ENCODE measurements at regions not wholly inside any gene's neighbourhood (a gene's known extent, or its start where the extent isn't known, plus 50 kb on each side); places are given as distances from the start of the nearest gene placed in this dataset.
"Not testable (repeated sequence)": the region's sequence is repeated elsewhere in the genome, so short reads cannot be mapped to it uniquely, and the experiment has no call there.

- DNase-seq (ENCODE audit: low read depth) = no peak
Observed at GRCh38 chr4:60344908-60345307, 855.2 kb upstream of the ADGRL3 start.

GRCh38 chr4:60345392-60345791 is 854.7 kb upstream of the ADGRL3 start:
- DNase-seq (ENCODE audit: low read depth) = no peak

- no peak for DNase-seq (ENCODE audit: low read depth)
Observed at GRCh38 chr4:60359746-60360367, 840.3 kb upstream of the ADGRL3 start.

DNA sequence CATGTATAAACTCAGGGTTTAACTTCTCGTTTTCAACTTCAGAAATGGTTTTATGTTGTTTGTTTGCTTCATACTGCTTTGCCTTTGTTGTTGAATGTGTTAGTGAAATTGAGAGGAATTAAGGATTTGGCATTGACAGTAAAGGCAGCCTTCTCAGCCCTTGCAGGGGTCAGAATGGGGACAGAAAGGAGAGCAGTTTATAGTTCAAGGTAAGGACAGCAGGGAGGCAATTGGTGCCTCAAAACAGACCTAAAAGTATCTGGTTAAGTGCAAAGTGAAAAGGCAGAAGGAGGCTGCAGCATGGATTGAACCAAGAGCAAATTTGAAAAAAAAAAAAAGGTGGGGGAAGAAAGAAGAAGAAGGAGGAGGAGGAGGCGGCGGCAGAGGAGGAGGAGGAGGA is 835.0 kb upstream of the ADGRL3 start:
- no peak for DNase-seq (ENCODE audit: low read depth)

- no peak for DNase-seq (ENCODE audit: low read depth)
Observed at GRCh38 chr4:60366661-60367060, 833.5 kb upstream of the ADGRL3 start.

DNA sequence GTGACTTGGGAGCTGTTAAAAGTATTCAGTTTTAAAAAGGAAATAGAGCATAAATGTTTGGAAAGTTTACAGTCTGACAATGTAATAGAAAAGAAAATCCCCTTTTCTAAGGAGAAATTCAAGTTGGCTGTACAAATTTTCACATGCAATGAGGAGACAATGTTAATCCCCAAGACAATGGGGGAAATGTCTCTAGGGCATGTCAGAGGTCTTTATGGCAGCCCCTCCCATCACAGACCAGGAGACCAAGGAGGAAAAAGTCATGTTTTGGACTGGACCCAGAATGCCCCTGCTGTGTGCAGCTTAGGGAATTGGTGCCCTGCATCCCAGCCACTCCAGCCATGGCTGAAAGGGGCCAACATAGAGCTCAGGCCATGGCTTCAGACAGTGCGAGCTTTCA is 831.1 kb upstream of the ADGRL3 start:
- DNase-seq (ENCODE audit: low read depth) = no peak

DNA sequence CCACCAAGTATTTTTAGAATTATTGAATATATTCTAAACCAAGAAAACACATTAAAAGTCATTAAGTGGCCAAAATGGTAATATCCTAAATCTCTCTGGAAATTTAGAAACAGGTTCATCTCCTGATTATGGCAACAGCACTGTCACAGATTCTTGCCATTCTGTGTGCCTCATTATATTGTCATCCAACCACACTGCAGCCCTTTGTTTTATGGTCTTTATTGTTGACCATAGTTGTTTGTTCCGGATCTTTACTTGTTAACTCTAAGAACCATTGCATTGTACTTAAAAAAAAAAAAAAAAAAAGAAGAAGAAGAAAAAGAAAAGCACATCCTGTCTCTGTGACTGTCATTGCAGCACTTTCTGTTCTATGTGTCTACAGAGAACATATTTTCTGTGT is 822.1 kb upstream of the ADGRL3 start:
- DNase-seq (ENCODE audit: low read depth) = no peak

DNA sequence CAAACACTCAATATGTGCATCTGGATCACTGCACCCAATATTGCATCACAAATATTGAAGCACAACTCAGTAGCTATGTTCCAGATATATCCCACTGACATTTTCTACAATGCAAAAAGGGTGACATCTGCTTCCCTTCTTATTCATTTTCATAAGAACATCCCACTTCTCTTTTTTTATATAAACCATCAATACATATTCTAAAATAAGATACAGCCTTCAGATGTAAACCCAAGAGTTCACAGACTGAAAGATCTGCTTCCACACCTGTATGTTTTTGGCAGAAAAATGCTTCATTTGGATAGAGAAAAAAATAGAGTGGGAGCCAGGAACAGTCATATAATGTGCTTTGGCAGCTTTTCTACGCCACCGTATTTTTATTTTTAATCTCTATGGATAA is 815.6 kb upstream of the ADGRL3 start:
- no peak for DNase-seq (ENCODE audit: low read depth)

DNA sequence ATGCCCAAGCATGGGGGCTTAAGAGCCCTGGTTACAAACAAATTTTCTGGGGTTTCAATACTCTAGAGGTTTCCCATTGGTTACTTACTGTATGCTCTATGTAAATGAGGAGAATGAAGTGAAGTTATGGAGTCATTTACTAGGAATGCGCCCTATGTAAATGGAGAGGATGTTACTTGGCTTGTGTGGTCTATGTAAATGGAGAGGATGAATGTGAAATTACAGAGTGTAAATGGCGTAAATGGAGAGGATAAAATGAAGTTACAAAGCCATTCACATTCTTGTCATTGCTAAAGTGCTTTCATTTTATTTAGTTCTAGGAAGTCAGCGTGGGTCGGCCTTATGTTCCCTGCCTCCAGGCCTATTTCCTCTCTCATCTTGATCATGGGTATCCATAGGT is 810.5 kb upstream of the ADGRL3 start:
- DNase-seq (ENCODE audit: low read depth) = no peak

DNA sequence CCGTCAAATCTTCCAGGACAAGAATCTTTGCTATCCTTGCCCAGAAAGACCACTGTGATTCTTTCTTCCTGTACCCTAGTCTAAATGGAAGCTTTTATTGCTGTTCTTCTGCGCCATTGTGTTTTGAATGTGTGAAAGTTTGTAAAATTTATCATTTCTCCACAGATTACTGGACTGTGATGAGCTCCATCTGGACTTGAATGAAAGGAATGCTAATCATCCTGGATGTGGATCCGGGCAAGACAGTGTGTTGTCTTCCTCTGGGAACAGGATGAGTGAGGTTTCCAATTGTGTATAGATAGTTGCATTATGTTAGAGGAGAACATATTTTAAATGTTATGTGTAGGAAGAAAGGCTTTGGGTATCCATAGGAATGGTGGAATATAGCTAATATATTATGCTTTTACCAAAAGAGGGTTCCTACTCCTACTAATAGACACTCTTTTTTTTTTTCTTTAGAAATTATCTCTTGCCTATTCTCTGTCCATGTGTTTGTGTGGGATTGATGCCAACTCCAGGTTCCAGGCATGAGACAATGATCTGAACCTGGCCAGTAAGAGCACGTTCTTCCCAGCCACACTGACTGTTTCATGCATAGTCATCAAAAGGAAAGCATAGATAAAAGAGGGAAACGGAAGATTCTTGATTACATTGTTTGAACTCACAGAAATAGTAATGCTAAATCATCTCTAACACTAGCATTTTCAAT is 803.6 kb upstream of the ADGRL3 start:
- no peak for DNase-seq (ENCODE audit: low read depth)

GRCh38 chr4:60400593-60400992 is 799.5 kb upstream of the ADGRL3 start:
- no peak for DNase-seq (ENCODE audit: low read depth)

- no peak for DNase-seq (ENCODE audit: low read depth)
Observed at GRCh38 chr4:60404027-60404426, 796.1 kb upstream of the ADGRL3 start.

DNA sequence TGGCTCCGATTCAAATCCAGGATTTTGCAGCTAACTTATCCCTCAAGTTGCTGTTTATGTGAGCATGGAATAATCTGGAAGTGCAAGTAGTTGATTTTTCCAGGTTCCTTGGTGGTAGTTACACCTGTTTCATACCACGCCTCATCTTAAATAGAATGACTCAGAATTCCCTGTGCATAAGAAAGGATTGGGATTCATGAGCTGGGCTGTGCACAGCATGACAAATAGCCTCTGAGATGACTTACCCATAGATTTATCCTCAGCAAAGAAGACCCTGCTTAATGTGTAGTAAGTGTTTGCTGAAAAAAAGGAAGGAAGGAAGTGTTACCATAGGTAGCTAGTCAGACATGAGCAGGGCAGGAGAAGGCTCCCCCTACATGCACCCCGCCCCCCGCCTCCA is 777.7 kb upstream of the ADGRL3 start:
- no peak for DNase-seq (ENCODE audit: low read depth)

DNA sequence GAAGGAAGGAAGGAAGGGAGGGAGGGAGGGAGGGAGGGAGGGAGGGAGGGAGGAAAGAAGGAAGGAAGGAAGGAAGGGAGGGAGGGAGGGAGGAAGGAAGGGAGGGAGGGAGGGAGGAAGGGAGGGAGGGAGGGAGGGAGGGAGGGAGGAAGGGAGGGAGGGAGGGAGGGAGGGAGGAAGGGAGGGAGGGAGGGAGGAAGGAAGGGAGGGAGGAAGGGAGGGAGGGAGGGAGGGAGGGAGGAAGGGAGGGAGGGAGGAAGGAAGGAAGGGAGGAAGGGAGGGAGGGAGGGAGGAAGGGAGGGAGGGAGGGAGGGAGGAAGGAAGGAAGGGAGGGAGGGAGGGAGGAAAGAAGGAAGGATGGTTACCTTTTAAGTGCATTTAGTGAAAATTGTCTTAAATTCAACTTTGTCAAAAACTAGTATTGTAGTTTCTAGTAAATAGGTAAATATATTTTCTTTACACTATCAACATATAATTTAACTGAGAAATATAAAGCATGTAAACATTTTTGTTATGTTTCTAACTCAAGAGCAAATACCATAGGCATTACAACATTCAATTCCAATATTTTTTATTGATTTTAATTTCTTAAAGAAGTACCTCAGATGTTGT is 776.4 kb upstream of the ADGRL3 start:
- not testable (repeated sequence) for DNase-seq (ENCODE audit: low read depth)

GRCh38 chr4:60432911-60433310 is 767.2 kb upstream of the ADGRL3 start:
- no peak for DNase-seq (ENCODE audit: low read depth)

- no peak for DNase-seq (ENCODE audit: low read depth)
Observed at GRCh38 chr4:60443068-60443467, 757.1 kb upstream of the ADGRL3 start.

DNA sequence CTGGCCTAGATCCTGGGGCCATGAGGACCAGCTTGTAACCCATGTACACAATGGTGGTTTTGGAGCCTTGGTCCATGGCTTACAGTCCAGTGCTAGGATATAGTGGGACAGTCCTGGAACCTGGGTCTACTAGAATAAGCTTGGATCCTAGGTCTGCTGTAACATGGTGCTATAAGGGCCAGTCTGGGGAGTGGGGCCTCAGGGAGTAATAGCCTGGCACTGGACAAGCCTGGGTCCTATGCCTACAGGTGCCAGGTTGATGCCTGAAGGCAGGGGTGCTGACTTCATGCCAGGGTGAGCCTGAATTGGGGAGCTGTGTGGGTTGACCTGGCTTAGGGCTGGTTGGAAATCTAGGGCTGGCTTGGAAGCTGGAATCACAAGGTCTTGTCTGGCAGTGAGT is 756.3 kb upstream of the ADGRL3 start:
- no peak for DNase-seq (ENCODE audit: low read depth)

GRCh38 chr4:60450054-60450453 is 750.1 kb upstream of the ADGRL3 start:
- DNase-seq (ENCODE audit: low read depth) = peak; percentile 20

DNA sequence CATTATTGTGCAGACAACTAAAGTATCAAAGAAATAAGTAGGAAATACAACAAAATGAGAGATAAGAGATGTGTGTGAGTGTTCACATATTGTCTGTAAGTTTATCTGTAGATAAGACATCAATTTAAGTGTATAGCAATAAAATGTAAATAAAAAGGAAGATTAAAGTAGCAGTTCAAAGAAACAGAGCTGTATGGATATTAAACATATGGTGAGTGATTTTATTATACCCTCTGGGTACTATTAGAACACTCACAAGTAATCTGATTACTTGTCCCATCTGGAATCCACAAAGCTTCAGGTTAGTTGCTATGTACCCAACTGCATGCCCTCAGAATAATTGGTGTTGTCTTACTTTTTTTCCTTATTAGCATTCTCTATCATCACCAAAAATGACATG is 747.9 kb upstream of the ADGRL3 start:
- DNase-seq (ENCODE audit: low read depth) = no peak

- DNase-seq (ENCODE audit: low read depth) = no peak
Observed at GRCh38 chr4:60455380-60455779, 744.7 kb upstream of the ADGRL3 start.

GRCh38 chr4:60461551-60461950 is 738.6 kb upstream of the ADGRL3 start:
- DNase-seq (ENCODE audit: low read depth) = no peak

GRCh38 chr4:60463857-60464502 is 736.1 kb upstream of the ADGRL3 start:
- no peak for DNase-seq (ENCODE audit: low read depth)

DNA sequence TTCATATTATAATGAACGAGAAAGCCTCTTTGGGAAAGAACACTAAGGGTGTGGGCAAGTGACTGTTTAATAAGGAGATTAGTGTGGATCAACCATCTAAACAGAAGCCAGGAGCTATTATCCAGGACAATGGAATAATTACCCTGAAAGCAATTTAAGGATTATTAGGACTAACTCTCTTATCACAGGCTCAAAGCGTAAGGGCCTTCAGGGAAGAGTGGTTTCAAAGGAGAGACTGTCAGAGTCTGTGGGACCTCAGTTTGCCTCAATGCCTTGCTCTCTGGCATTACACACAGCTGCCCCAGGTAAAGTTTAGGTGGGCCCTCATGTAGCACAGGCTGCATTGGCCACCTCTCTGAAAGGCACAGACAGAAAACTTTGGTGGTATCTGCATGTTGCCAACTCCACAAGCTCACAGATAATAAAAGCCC is 717.2 kb upstream of the ADGRL3 start:
- DNase-seq (ENCODE audit: low read depth) = no peak

Data from HS-27A (cell line).